ENCODE measurements at regions not wholly inside any gene's neighbourhood (a gene's known extent, or its start where the extent isn't known, plus 50 kb on each side); places are given as distances from the start of the nearest gene placed in this dataset.
"Not testable (repeated sequence)": the region's sequence is repeated elsewhere in the genome, so short reads cannot be mapped to it uniquely, and the experiment has no call there.

GRCh38 chr2:234266952-234267351 is 216.4 kb downstream of the SPP2 start:
- intact Hi-C loops (cut with DNase I) = no loop called here
- ATAC-seq = no peak
- no peak for DNase-seq (ENCODE audit: low spot score)

- DNase-seq (ENCODE audit: low spot score) = no peak
- ATAC-seq = no peak
Measured at GRCh38 chr2:234265206-234265605, 214.7 kb downstream of the SPP2 start.

GRCh38 chr2:234261736-234262135 is 211.2 kb downstream of the SPP2 start:
- DNase-seq (ENCODE audit: low spot score) = no peak
- ATAC-seq = no peak
- intact Hi-C loops (cut with DNase I) = no loop called here

More at GRCh38 chr2:234265206-234265605, 214.7 kb downstream of the SPP2 start:
- intact Hi-C loops (cut with DNase I) = no loop called here

GRCh38 chr2:234259440-234259839 is 208.9 kb downstream of the SPP2 start:
- DNase-seq (ENCODE audit: low spot score) (no peak), ATAC-seq (no peak)
- intact Hi-C loops (cut with DNase I) = no loop called here

GRCh38 chr2:234258562-234259141 is 208.2 kb downstream of the SPP2 start:
- intact Hi-C loops (cut with DNase I) = no loop called here
- no peak for DNase-seq (ENCODE audit: low spot score)
- no peak for ATAC-seq

- DNase-seq (ENCODE audit: low spot score) (peak; percentile 63), ATAC-seq (peak; percentile 75)
- intact Hi-C loops (cut with DNase I) = no loop called here
Measured at GRCh38 chr2:234257859-234258561, 207.5 kb downstream of the SPP2 start.

GRCh38 chr2:234256516-234256915 is 206.0 kb downstream of the SPP2 start:
- DNase-seq (ENCODE audit: low spot score) (no peak), ATAC-seq (no peak)
- intact Hi-C loops (cut with DNase I) = no loop called here

GRCh38 chr2:234254783-234255521 is 204.4 kb downstream of the SPP2 start:
- no peak for DNase-seq (ENCODE audit: low spot score)
- ATAC-seq = no peak
- intact Hi-C loops (cut with DNase I) = no loop called here

GRCh38 chr2:234252772-234253171 is 202.3 kb downstream of the SPP2 start:
- intact Hi-C loops (cut with DNase I) = no loop called here
- ATAC-seq (no peak), DNase-seq (ENCODE audit: low spot score) (no peak)

- DNase-seq (ENCODE audit: low spot score) = no peak
Measured at GRCh38 chr2:234251326-234252271, 201.1 kb downstream of the SPP2 start.

GRCh38 chr2:234250926-234251325 is 200.4 kb downstream of the SPP2 start:
- intact Hi-C loops (cut with DNase I) = no loop called here
- no peak for ATAC-seq

More at GRCh38 chr2:234251326-234252271, 201.1 kb downstream of the SPP2 start:
- peak; percentile 94 for ATAC-seq
- intact Hi-C loops (cut with DNase I) = no loop called here

GRCh38 chr2:234249873-234250272 is 199.4 kb downstream of the SPP2 start:
- DNase-seq (ENCODE audit: low spot score) (no peak), ATAC-seq (no peak)
- intact Hi-C loops (cut with DNase I) = no loop called here

More at GRCh38 chr2:234250926-234251325, 200.4 kb downstream of the SPP2 start:
- DNase-seq (ENCODE audit: low spot score) = no peak

GRCh38 chr2:234249034-234249735 is 198.7 kb downstream of the SPP2 start:
- ATAC-seq (no peak), DNase-seq (ENCODE audit: low spot score) (no peak)
- intact Hi-C loops (cut with DNase I) = no loop called here

- intact Hi-C loops (cut with DNase I); DNase-seq (ENCODE audit: low spot score); ATAC-seq: not testable (repeated sequence)
Measured at GRCh38 chr2:234248213-234248710, 197.8 kb downstream of the SPP2 start.

GRCh38 chr2:234247453-234248180 is 197.1 kb downstream of the SPP2 start:
- intact Hi-C loops (cut with DNase I) = no loop called here
- no peak for ATAC-seq
- DNase-seq (ENCODE audit: low spot score) = no peak

- intact Hi-C loops (cut with DNase I) = no loop called here
- DNase-seq (ENCODE audit: low spot score) = no peak
- ATAC-seq = no peak
Measured at GRCh38 chr2:234245945-234246344, 195.4 kb downstream of the SPP2 start.

GRCh38 chr2:234243871-234244565 is 193.5 kb downstream of the SPP2 start:
- DNase-seq (ENCODE audit: low spot score) = no peak
- ATAC-seq = no peak
- intact Hi-C loops (cut with DNase I) = no loop called here

Data from sciatic nerve (tissue), 2 donors.